IMR-90 (cell line): ENCODE measurements at regions not wholly inside any gene's neighbourhood (a gene's known extent, or its start where the extent isn't known, plus 50 kb on each side); places are given as distances from the start of the nearest gene placed in this dataset.

Experiments
- ATAC-seq: fragments of 200-7000 bp; cut with Tn5 transposase; 2 replicates; pipeline ENCODE4 v1.9.1; 2020; ENCODE audit warnings: low read depth, mild to moderate bottlenecking, moderate library complexity
- BruUV-seq: library from RNA; stranded (reverse); fragments of 400-500 nt; replicated peaks from 2 replicates; lab custom pipeline; 2021; lab: Mats Ljungman, UMichigan
- CTCF ChIA-PET: fragments of 300-600 bp; formaldehyde crosslinking; extraction: SDS; loops from one replicate; lab custom pipeline; 2021; ENCODE audit warnings: antibody characterized with exemption; lab: Yijun Ruan, JAX
- POLR2A ChIA-PET: fragments of 300-600 bp; sonication (Branson Sonifier 250); formaldehyde crosslinking; loops from one replicate; lab custom pipeline; 2022; ENCODE audit warnings: antibody characterized with exemption; ENCODE audit not compliant: unreplicated experiment; lab: Charles Lee
- DNase-seq: peaks from one replicate; pipeline ENCODE4 v3.0.0; 2013
- H2AFZ ChIP-seq: replicated peaks from 2 replicates; pipeline ENCODE3; 2013; ENCODE audit warnings: low read length, mild to moderate bottlenecking; ENCODE audit not compliant: poor library complexity
- H2AK5ac ChIP-seq: 2 replicates; pipeline ENCODE4 v1.6.1; 2013; ENCODE audit warnings: low read depth, low read length, inconsistent platforms
- H2AK9ac ChIP-seq: replicated peaks from 2 replicates; pipeline ENCODE3; 2013; ENCODE audit warnings: mild to moderate bottlenecking, low read depth, low read length, moderate library complexity; ENCODE audit not compliant: poor library complexity
- H2BK120ac ChIP-seq: 2 replicates; pipeline ENCODE4 v1.6.1; 2013; ENCODE audit warnings: low read depth, low read length, inconsistent platforms
- H2BK15ac ChIP-seq: 3 replicates; pipeline ENCODE4 v1.6.1; 2013; ENCODE audit warnings: low read depth, low read length, inconsistent platforms
- H2BK20ac ChIP-seq: 2 replicates; pipeline ENCODE4 v1.6.1; 2013; ENCODE audit warnings: low read depth, mild to moderate bottlenecking, inconsistent platforms, low read length, moderate library complexity
- H2BK5ac ChIP-seq: 2 replicates; pipeline ENCODE4 v1.6.1; 2013; ENCODE audit warnings: mild to moderate bottlenecking, low read depth, low read length, inconsistent platforms; ENCODE audit not compliant: poor library complexity, severe bottlenecking
- H3K14ac ChIP-seq: replicated peaks from 2 replicates; pipeline ENCODE4 v1.6.1; 2013; ENCODE audit warnings: low read depth, low read length, inconsistent platforms
- H3K18ac ChIP-seq: 2 replicates; pipeline ENCODE4 v1.6.1; 2013; ENCODE audit warnings: low read depth, low read length, control low read depth
- H3K23ac ChIP-seq: 2 replicates; pipeline ENCODE4 v1.6.1; 2013; ENCODE audit warnings: low read depth, low read length, inconsistent platforms
- H3K27ac ChIP-seq: 2 replicates; pipeline ENCODE4 v1.5.1; 2013; ENCODE audit warnings: mild to moderate bottlenecking, control low read depth, low read length; ENCODE audit not compliant: insufficient read depth
- H3K27me3 ChIP-seq: 2 replicates; pipeline ENCODE4 v1.6.1; 2013; ENCODE audit warnings: low read length; ENCODE audit not compliant: control insufficient read depth, insufficient read depth
- H3K36me3 ChIP-seq: 2 replicates; pipeline ENCODE4 v1.6.1; 2013; ENCODE audit warnings: low read length, mixed read lengths; ENCODE audit not compliant: control insufficient read depth, insufficient read depth
- H3K4ac ChIP-seq: 2 replicates; pipeline ENCODE4 v1.6.1; 2013; ENCODE audit warnings: low read depth, low read length, inconsistent platforms
- H3K4me1 ChIP-seq: 2 replicates; pipeline ENCODE4 v1.6.1; 2013; ENCODE audit warnings: low read length, mixed read lengths; ENCODE audit not compliant: control insufficient read depth, insufficient read depth
- H3K4me2 ChIP-seq: 2 replicates; pipeline ENCODE4 v1.6.1; 2013; ENCODE audit warnings: low read depth, mild to moderate bottlenecking, control low read depth, low read length, moderate library complexity
- H3K4me3 ChIP-seq: 2 replicates; pipeline ENCODE4 v1.5.1; 2013; ENCODE audit warnings: low read depth, mild to moderate bottlenecking, control low read depth, low read length, moderate library complexity; ENCODE audit not compliant: insufficient read depth
- H3K56ac ChIP-seq: 2 replicates; pipeline ENCODE4 v1.6.1; 2013; ENCODE audit warnings: low read length, inconsistent platforms; ENCODE audit not compliant: insufficient read depth; ENCODE audit errors: extremely low read depth
- H3K79me1 ChIP-seq, 2 experiments: 2 replicates each; pipeline ENCODE4 v1.6.1; 2013; ENCODE audit warnings: low read length in 2 of 2, inconsistent platforms in 1 of 2, low read depth in 1 of 2
- H3K9ac ChIP-seq: 2 replicates; pipeline ENCODE4 v1.6.1; 2013; ENCODE audit warnings: low read depth, low read length, control low read depth
- H3K9me1 ChIP-seq: 2 replicates; pipeline ENCODE4 v1.6.1; 2013; ENCODE audit warnings: low read length, inconsistent platforms; ENCODE audit not compliant: insufficient read depth
- H3K9me3 ChIP-seq: 2 replicates; pipeline ENCODE4 v1.6.1; 2013; ENCODE audit warnings: low read length; ENCODE audit not compliant: control insufficient read depth, insufficient read depth
- H4K20me1 ChIP-seq: 2 replicates; pipeline ENCODE4 v1.6.1; 2013; ENCODE audit warnings: low read length, inconsistent platforms; ENCODE audit not compliant: insufficient read depth
- H4K5ac ChIP-seq: 2 replicates; pipeline ENCODE4 v1.6.1; 2013; ENCODE audit warnings: mild to moderate bottlenecking, low read depth, low read length, control low read depth
- H4K8ac ChIP-seq, 2 experiments: 2 replicates each; pipeline ENCODE4 v1.6.1; 2013; ENCODE audit warnings: low read depth in 2 of 2, low read length in 2 of 2, control low read depth in 1 of 2, inconsistent platforms in 1 of 2
- H4K91ac ChIP-seq: 2 replicates; pipeline ENCODE4 v1.6.1; 2013; ENCODE audit warnings: low read depth, low read length, inconsistent platforms; ENCODE audit not compliant: insufficient read depth
- BHLHE40 ChIP-seq: fragments of 150-350 bp; IDR thresholded peaks from 2 replicates; pipeline ENCODE4 v1.6.1; 2016; ENCODE audit warnings: mild to moderate bottlenecking, low read depth, low read length
- CEBPB ChIP-seq: IDR thresholded peaks from 2 replicates; pipeline ENCODE4 v1.6.1; 2012; ENCODE audit warnings: low read depth, low read length, improper control_type of control experiment
- CHD1 ChIP-seq: IDR thresholded peaks from 2 replicates; pipeline ENCODE4 v1.6.1; 2012; ENCODE audit warnings: low read depth, low read length, improper control_type of control experiment
- CTCF ChIP-seq: conservative IDR thresholded peaks from 2 replicates; pipeline ENCODE4 v1.5.1; 2012; ENCODE audit warnings: mild to moderate bottlenecking, low read depth, low read length, improper control_type of control experiment
- NFE2L2 ChIP-seq: fragments of 150-350 bp; IDR thresholded peaks from 2 replicates; pipeline ENCODE4 v1.6.1; 2016; ENCODE audit warnings: low read depth, mild to moderate bottlenecking, low read length
- POLR2A ChIP-seq: IDR thresholded peaks from 2 replicates; pipeline ENCODE4 v1.6.1; 2012; ENCODE audit warnings: mild to moderate bottlenecking, low read depth, low read length
- RAD21 ChIP-seq: IDR thresholded peaks from 2 replicates; pipeline ENCODE4 v1.6.1; 2012; ENCODE audit warnings: low read length, improper control_type of control experiment
- RCOR1 ChIP-seq: IDR thresholded peaks from 2 replicates; pipeline ENCODE4 v1.6.1; 2012; ENCODE audit warnings: mild to moderate bottlenecking, low read length, improper control_type of control experiment; ENCODE audit not compliant: insufficient replicate concordance
- RFX5 ChIP-seq: IDR thresholded peaks from 2 replicates; pipeline ENCODE4 v1.8.0; 2012; ENCODE audit warnings: low read depth, mild to moderate bottlenecking, low read length, moderate library complexity
- SMC3 ChIP-seq: fragments of 150-350 bp; IDR thresholded peaks from 2 replicates; pipeline ENCODE4 v1.6.1; 2016; ENCODE audit warnings: low read depth, mild to moderate bottlenecking, antibody characterized with exemption, low read length, moderate library complexity
- WGBS, 2 experiments: methylation state at CpG; one replicate each; pipeline versions ENCODE4 v1.1.5 to v1.1.7; 2013; ENCODE audit warnings: missing lambda C conversion rate in 2 of 2; ENCODE audit not compliant: insufficient read length in 1 of 2; ENCODE audit errors: extremely low coverage in 2 of 2; 5-methylcytosine and 5-hydroxymethylcytosine counted together
- dilution Hi-C: fragments of 300-500 bp; cut with HindIII; formaldehyde crosslinking; loops from one replicate; pipeline ENCODE4 v1.14.3; 2018; ENCODE audit warnings: low sequenced_read_pairs; ENCODE audit not compliant: unreplicated experiment
- in situ Hi-C: fragments of 300-500 bp; cut with MboI; formaldehyde crosslinking; loops from 3 replicates; pipeline ENCODE4 v1.14.3; 2019; ENCODE audit warnings: low sequenced_read_pairs, inconsistent platforms, mixed read lengths
- intact Hi-C: fragments of 100-400 bp; cut with micrococcal nuclease; formaldehyde crosslinking; loops from 2 replicates; pipeline ENCODE4 v1.10.0; 2022
- TF ChIP-seq, protein P1 (sequence below): fragments of 150-350 bp; IDR thresholded peaks from 2 replicates; pipeline ENCODE4 v1.6.1; 2016; ENCODE audit warnings: low read depth, mild to moderate bottlenecking, low read length, moderate library complexity, borderline replicate concordance

GRCh38 chr6:4707011-4707410 is 69.2 kb upstream of the CDYL start:
- no peak for ATAC-seq

More at GRCh38 chr6:4707011-4707410, 69.2 kb upstream of the CDYL start:
- POLR2A ChIA-PET = no interaction called here
- no peak for DNase-seq
- H3K36me3 ChIP-seq = no peaks in the 10 kb centered on the region
- no peaks in the 10 kb centered on the region for H3K79me1 ChIP-seq
- no peaks in the 10 kb centered on the region for H3K9me1 ChIP-seq
- in situ Hi-C loops = no loop called here
- no CpG with 5 or more reads among the region's 3 CpGs for WGBS, 2 experiments
- intact Hi-C loops = no loop called here
- no peak overlapping the region for H3K18ac ChIP-seq
- no peaks in the 10 kb centered on the region for H3K4me1 ChIP-seq
- H4K20me1 ChIP-seq = no peaks in the 10 kb centered on the region
- dilution Hi-C loops = no loop called here
- no peak overlapping the region for H3K4me3 ChIP-seq
- no peak overlapping the region for H3K4ac ChIP-seq
- no peak overlapping the region for H3K9ac ChIP-seq
- BruUV-seq = no TSS peak
- no peak overlapping the region for H2BK15ac ChIP-seq
- CTCF ChIA-PET = no interaction called here
- H3K23ac ChIP-seq = no peak overlapping the region
- no peak overlapping the region for H4K5ac ChIP-seq
- no peak overlapping the region for H2AK5ac ChIP-seq
- no peak overlapping the region for H4K8ac ChIP-seq
- no peak for TF ChIP-seq CHD1
- no peak for TF ChIP-seq POLR2A
- TF ChIP-seq BHLHE40 = no peak
- TF ChIP-seq, protein P1, sequence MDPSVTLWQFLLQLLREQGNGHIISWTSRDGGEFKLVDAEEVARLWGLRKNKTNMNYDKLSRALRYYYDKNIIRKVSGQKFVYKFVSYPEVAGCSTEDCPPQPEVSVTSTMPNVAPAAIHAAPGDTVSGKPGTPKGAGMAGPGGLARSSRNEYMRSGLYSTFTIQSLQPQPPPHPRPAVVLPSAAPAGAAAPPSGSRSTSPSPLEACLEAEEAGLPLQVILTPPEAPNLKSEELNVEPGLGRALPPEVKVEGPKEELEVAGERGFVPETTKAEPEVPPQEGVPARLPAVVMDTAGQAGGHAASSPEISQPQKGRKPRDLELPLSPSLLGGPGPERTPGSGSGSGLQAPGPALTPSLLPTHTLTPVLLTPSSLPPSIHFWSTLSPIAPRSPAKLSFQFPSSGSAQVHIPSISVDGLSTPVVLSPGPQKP = no peak
- TF ChIP-seq RCOR1 = no peak
- no peak for TF ChIP-seq RFX5
- TF ChIP-seq CTCF = no peak
- TF ChIP-seq CEBPB = no peak
- no peak for TF ChIP-seq SMC3
- TF ChIP-seq RAD21 = no peak
- TF ChIP-seq NFE2L2 = no peak
- no peak overlapping the region for H2AK9ac ChIP-seq
- H3K56ac ChIP-seq = no peak overlapping the region
- H2BK5ac ChIP-seq = no peak overlapping the region
- no peak overlapping the region for H2BK120ac ChIP-seq
- H3K9me3 ChIP-seq = no peaks in the 10 kb centered on the region
- no peak overlapping the region for H3K14ac ChIP-seq
- no peak overlapping the region for H2BK20ac ChIP-seq
- H2AFZ ChIP-seq = no peak overlapping the region
- H3K4me2 ChIP-seq = no peak overlapping the region
- peaks cover 7% of the 10 kb centered on the region for H3K27me3 ChIP-seq
- no peak overlapping the region for H3K27ac ChIP-seq
- H4K91ac ChIP-seq = no peak overlapping the region
